HCT116 (cell line): ENCODE measurements at regions not wholly inside any gene's neighbourhood (a gene's known extent, or its start where the extent isn't known, plus 50 kb on each side); places are given as distances from the start of the nearest gene placed in this dataset.

Experiments used
- CEBPB ChIP-seq: IDR thresholded peaks from 2 replicates; pipeline ENCODE4 v1.6.1; 2012; ENCODE audit warnings: low read depth
- ELF1 ChIP-seq: IDR thresholded peaks from 2 replicates; pipeline ENCODE4 v1.6.1; 2012; ENCODE audit warnings: low read depth, borderline replicate concordance
- EZH2 ChIP-seq: fragments of 200-600 bp; sonication (generic); IDR thresholded peaks from 2 replicates; pipeline ENCODE4 v1.6.1; 2017; ENCODE audit warnings: antibody characterized with exemption, mixed run types
- FOSL1 ChIP-seq: IDR thresholded peaks from 2 replicates; pipeline ENCODE4 v1.6.1; 2012; ENCODE audit warnings: low read depth
- POLR2A ChIP-seq: IDR thresholded peaks from 2 replicates; pipeline ENCODE4 v1.7.0; 2011; ENCODE audit warnings: borderline replicate concordance; ENCODE audit not compliant: insufficient read depth, insufficient read length; ENCODE audit errors: extremely low read depth
- POLR2AphosphoS5 ChIP-seq: IDR thresholded peaks from 2 replicates; pipeline ENCODE4 v1.6.1; 2011; ENCODE audit warnings: mild to moderate bottlenecking, low read depth, low read length, moderate library complexity
- SP1 ChIP-seq: IDR thresholded peaks from 2 replicates; pipeline ENCODE4 v1.6.1; 2012; ENCODE audit warnings: low read depth
- TCF7L2 ChIP-seq: IDR thresholded peaks from 2 replicates; pipeline ENCODE4 v1.7.0; 2011; ENCODE audit warnings: borderline replicate concordance, inconsistent platforms; ENCODE audit not compliant: insufficient read depth, insufficient read length; ENCODE audit errors: extremely low read depth
- ZNF274 ChIP-seq: fragments of 200-500 bp; sonication (Bioruptor generic); IDR thresholded peaks from 2 replicates; pipeline ENCODE4 v1.6.1; 2014; ENCODE audit warnings: mild to moderate bottlenecking, low read depth, low read length, inconsistent platforms
- TF ChIP-seq, protein P1 (sequence below), 3 experiments: fragments of 200-600 bp in 1 of 3; sonication (generic) in 1 of 3; IDR thresholded peaks in 2 of 3; conservative IDR thresholded peaks in 1 of 3; 2 replicates each; pipeline ENCODE4 v1.5.1; 2012 to 2017; ENCODE audit warnings: low read depth in 2 of 3, low read length in 2 of 3, antibody characterized with exemption in 1 of 3, borderline replicate concordance in 1 of 3, control low read depth in 1 of 3, mild to moderate bottlenecking in 1 of 3, mixed read lengths in 1 of 3, mixed run types in 1 of 3, moderate library complexity in 1 of 3; ENCODE audit not compliant: insufficient read depth in 1 of 3
- TF ChIP-seq, protein P2 (sequence below): IDR thresholded peaks from 2 replicates; pipeline ENCODE4 v1.6.1; 2012; ENCODE audit warnings: low read depth
- TF ChIP-seq, protein P3 (sequence below): IDR thresholded peaks from 2 replicates; pipeline ENCODE4 v1.6.1; 2011; ENCODE audit warnings: mild to moderate bottlenecking, low read length, moderate library complexity; ENCODE audit not compliant: insufficient replicate concordance; ENCODE audit errors: extremely low read depth

DNA sequence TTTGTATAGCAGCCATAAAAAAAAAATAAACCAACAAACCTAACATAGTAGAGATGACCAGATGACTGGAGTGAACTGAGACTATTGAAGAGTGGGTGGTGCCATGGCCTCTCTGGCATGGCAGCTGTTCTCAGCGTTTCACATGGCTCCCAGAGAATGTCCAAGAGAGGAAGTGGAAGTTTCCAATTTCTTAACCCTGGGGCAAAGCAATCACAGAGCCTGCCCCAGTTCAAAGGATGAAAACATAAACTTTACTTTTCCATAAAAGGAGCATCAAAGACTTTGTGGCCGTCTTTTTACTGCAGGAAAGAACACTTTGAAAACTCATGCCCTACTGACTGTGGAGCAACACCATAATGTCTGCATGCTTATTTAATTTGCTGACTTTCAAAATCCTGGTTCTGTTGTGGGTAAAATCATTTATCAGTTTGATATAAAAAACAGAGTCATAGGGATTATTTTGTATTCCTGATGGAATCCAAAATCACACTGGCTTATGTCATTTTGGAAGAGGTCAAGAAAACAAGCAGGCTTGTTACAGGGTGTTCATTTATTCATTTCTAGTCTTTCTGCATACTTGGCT lies 165.4 kb downstream of the SLC35B3 start:
- TF ChIP-seq, protein P1, sequence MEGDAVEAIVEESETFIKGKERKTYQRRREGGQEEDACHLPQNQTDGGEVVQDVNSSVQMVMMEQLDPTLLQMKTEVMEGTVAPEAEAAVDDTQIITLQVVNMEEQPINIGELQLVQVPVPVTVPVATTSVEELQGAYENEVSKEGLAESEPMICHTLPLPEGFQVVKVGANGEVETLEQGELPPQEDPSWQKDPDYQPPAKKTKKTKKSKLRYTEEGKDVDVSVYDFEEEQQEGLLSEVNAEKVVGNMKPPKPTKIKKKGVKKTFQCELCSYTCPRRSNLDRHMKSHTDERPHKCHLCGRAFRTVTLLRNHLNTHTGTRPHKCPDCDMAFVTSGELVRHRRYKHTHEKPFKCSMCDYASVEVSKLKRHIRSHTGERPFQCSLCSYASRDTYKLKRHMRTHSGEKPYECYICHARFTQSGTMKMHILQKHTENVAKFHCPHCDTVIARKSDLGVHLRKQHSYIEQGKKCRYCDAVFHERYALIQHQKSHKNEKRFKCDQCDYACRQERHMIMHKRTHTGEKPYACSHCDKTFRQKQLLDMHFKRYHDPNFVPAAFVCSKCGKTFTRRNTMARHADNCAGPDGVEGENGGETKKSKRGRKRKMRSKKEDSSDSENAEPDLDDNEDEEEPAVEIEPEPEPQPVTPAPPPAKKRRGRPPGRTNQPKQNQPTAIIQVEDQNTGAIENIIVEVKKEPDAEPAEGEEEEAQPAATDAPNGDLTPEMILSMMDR (IDR thresholded peaks at IDR 0.05 in 2 of 3, conservative IDR thresholded peaks at IDR 0.05 in 1 of 3; ENCODE audit: borderline replicate concordance in 1 of 3, insufficient read depth in 1 of 3, low read depth in 2 of 3, low read length in 2 of 3) = no peak
- TF ChIP-seq EZH2 = no peak
- TF ChIP-seq SP1 = no peak
- TF ChIP-seq ELF1 = no peak
- TF ChIP-seq FOSL1 = no peak
- TF ChIP-seq, protein P2, sequence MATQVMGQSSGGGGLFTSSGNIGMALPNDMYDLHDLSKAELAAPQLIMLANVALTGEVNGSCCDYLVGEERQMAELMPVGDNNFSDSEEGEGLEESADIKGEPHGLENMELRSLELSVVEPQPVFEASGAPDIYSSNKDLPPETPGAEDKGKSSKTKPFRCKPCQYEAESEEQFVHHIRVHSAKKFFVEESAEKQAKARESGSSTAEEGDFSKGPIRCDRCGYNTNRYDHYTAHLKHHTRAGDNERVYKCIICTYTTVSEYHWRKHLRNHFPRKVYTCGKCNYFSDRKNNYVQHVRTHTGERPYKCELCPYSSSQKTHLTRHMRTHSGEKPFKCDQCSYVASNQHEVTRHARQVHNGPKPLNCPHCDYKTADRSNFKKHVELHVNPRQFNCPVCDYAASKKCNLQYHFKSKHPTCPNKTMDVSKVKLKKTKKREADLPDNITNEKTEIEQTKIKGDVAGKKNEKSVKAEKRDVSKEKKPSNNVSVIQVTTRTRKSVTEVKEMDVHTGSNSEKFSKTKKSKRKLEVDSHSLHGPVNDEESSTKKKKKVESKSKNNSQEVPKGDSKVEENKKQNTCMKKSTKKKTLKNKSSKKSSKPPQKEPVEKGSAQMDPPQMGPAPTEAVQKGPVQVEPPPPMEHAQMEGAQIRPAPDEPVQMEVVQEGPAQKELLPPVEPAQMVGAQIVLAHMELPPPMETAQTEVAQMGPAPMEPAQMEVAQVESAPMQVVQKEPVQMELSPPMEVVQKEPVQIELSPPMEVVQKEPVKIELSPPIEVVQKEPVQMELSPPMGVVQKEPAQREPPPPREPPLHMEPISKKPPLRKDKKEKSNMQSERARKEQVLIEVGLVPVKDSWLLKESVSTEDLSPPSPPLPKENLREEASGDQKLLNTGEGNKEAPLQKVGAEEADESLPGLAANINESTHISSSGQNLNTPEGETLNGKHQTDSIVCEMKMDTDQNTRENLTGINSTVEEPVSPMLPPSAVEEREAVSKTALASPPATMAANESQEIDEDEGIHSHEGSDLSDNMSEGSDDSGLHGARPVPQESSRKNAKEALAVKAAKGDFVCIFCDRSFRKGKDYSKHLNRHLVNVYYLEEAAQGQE = no peak
- no peak for TF ChIP-seq CEBPB
- TF ChIP-seq POLR2AphosphoS5 = no peak
- TF ChIP-seq ZNF274 = no peak
- no peak for TF ChIP-seq POLR2A
- TF ChIP-seq TCF7L2 = no peak
- TF ChIP-seq, protein P3, sequence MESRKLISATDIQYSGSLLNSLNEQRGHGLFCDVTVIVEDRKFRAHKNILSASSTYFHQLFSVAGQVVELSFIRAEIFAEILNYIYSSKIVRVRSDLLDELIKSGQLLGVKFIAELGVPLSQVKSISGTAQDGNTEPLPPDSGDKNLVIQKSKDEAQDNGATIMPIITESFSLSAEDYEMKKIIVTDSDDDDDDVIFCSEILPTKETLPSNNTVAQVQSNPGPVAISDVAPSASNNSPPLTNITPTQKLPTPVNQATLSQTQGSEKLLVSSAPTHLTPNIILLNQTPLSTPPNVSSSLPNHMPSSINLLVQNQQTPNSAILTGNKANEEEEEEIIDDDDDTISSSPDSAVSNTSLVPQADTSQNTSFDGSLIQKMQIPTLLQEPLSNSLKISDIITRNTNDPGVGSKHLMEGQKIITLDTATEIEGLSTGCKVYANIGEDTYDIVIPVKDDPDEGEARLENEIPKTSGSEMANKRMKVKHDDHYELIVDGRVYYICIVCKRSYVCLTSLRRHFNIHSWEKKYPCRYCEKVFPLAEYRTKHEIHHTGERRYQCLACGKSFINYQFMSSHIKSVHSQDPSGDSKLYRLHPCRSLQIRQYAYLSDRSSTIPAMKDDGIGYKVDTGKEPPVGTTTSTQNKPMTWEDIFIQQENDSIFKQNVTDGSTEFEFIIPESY = no peak
